Fibroblast of lung (primary cell): ENCODE measurements at regions not wholly inside any gene's neighbourhood (a gene's known extent, or its start where the extent isn't known, plus 50 kb on each side); places are given as distances from the start of the nearest gene placed in this dataset.
A peak's percentile ranks its signal among the peaks of the same experiment; 100 is the strongest.

ENCODE experiments used
- DNase-seq, 2 donors: peaks; one replicate each; pipeline versions ENCODE4 v3.0.0 to v3.0.0-alpha.2; 2010; ENCODE audit warnings: low read depth in 2 of 2
- H2AFZ ChIP-seq: 2 replicates; pipeline ENCODE4 v1.5.1; 2012; ENCODE audit warnings: low read length, control low read depth, inconsistent platforms
- H3K27ac ChIP-seq: 2 replicates; pipeline ENCODE4 v1.5.1; 2011; ENCODE audit warnings: low read length, control low read depth; ENCODE audit not compliant: insufficient read depth
- H3K27me3 ChIP-seq: 2 replicates; pipeline ENCODE4 v1.5.1; 2011; ENCODE audit warnings: mild to moderate bottlenecking, low read length; ENCODE audit not compliant: control insufficient read depth, insufficient read depth
- H3K36me3 ChIP-seq: 2 replicates; pipeline ENCODE4 v1.5.1; 2011; ENCODE audit warnings: low read length; ENCODE audit not compliant: control insufficient read depth, insufficient read depth
- H3K4me1 ChIP-seq: 2 replicates; pipeline ENCODE4 v1.5.1; 2011; ENCODE audit warnings: low read length; ENCODE audit not compliant: control insufficient read depth, insufficient read depth; ENCODE audit errors: extremely low read depth
- H3K4me2 ChIP-seq: 2 replicates; pipeline ENCODE4 v1.5.1; 2011; ENCODE audit warnings: low read length, control low read depth; ENCODE audit not compliant: insufficient read depth; ENCODE audit errors: extremely low read depth
- H3K4me3 ChIP-seq, 4 experiments: fragments of 200-600 bp in 1 of 4; sonication (generic) in 1 of 4; replicated peaks in 1 of 4; 2 replicates each; pipeline ENCODE4 v1.5.1; 2011 to 2016; ENCODE audit warnings: low read length in 4 of 4, low read depth in 3 of 4, mild to moderate bottlenecking in 3 of 4, control low read depth in 2 of 4, inconsistent platforms in 1 of 4, mixed read lengths in 1 of 4; ENCODE audit not compliant: insufficient read depth in 1 of 4; ENCODE audit errors: control extremely low read depth in 1 of 4
- H3K79me2 ChIP-seq: 2 replicates; pipeline ENCODE4 v1.5.1; 2012; ENCODE audit warnings: mild to moderate bottlenecking, low read length, inconsistent platforms; ENCODE audit not compliant: control insufficient read depth, insufficient read depth
- H3K9ac ChIP-seq: 2 replicates; pipeline ENCODE4 v1.5.1; 2011; ENCODE audit warnings: mild to moderate bottlenecking, low read length, control low read depth; ENCODE audit not compliant: insufficient read depth
- H3K9me3 ChIP-seq: 2 replicates; pipeline ENCODE4 v1.5.1; 2012; ENCODE audit warnings: low read depth, low read length; ENCODE audit not compliant: control insufficient read depth, insufficient read depth
- H4K20me1 ChIP-seq: 2 replicates; pipeline ENCODE4 v1.5.1; 2011; ENCODE audit warnings: low read length; ENCODE audit not compliant: control insufficient read depth, insufficient read depth; ENCODE audit errors: extremely low read depth
- CTCF ChIP-seq, 2 donors: IDR thresholded peaks in 1 of 2; conservative IDR thresholded peaks in 1 of 2; 1 replicate in 1 of 2; 2 replicates in 1 of 2; pipeline ENCODE4 v1.5.1; 2011 to 2012; ENCODE audit warnings: low read length in 2 of 2, control low read depth in 1 of 2, inconsistent platforms in 1 of 2, low read depth in 1 of 2, mild to moderate bottlenecking in 1 of 2
- EZH2 ChIP-seq: IDR thresholded peaks from 2 replicates; pipeline ENCODE4 v1.5.1; 2012; ENCODE audit warnings: low read length, control low read depth, mild to moderate bottlenecking; ENCODE audit errors: missing control alignments

- H3K4me1 ChIP-seq, result no peaks in the 10 kb centered on the region
- H3K9me3 ChIP-seq, result no peaks in the 10 kb centered on the region
- H4K20me1 ChIP-seq, result no peaks in the 10 kb centered on the region
- TF ChIP-seq CTCF (conservative IDR thresholded peaks at IDR 0.05 in 1 of 2, IDR thresholded peaks at IDR 0.05 in 1 of 2; ENCODE audit: low read depth in 1 of 2, low read length in 2 of 2), result no peak
- no peak for TF ChIP-seq EZH2
- DNase-seq, result peak; percentile 3 to 8
- H3K4me3 ChIP-seq, result no peak overlapping the region
- no peak overlapping the region for H2AFZ ChIP-seq
- no peak overlapping the region for H3K9ac ChIP-seq
- no peak overlapping the region for H3K4me2 ChIP-seq
- H3K27ac ChIP-seq, result no peak overlapping the region
- H3K79me2 ChIP-seq, result no peaks in the 10 kb centered on the region
- H3K27me3 ChIP-seq, result no peaks in the 10 kb centered on the region
- no peaks in the 10 kb centered on the region for H3K36me3 ChIP-seq
Measured at GRCh38 chr7:119684763-119685162, 588.2 kb upstream of the KCND2 start.

GRCh38 chr7:119685906-119686305 lies 587.1 kb upstream of the KCND2 start:
- TF ChIP-seq EZH2 (no peak), CTCF (conservative IDR thresholded peaks at IDR 0.05 in 1 of 2, IDR thresholded peaks at IDR 0.05 in 1 of 2; ENCODE audit: low read depth in 1 of 2, low read length in 2 of 2) (no peak)
- H3K4me3 ChIP-seq, result no peak overlapping the region
- H3K79me2 ChIP-seq, result no peaks in the 10 kb centered on the region
- no peak overlapping the region for H2AFZ ChIP-seq
- no peaks in the 10 kb centered on the region for H3K4me1 ChIP-seq
- H3K9me3 ChIP-seq, result no peaks in the 10 kb centered on the region
- no peaks in the 10 kb centered on the region for H3K27me3 ChIP-seq
- H3K36me3 ChIP-seq, result no peaks in the 10 kb centered on the region
- peak in 1 of 2 donors; percentile 12 for DNase-seq
- H3K4me2 ChIP-seq, result no peak overlapping the region
- no peak overlapping the region for H3K27ac ChIP-seq
- H4K20me1 ChIP-seq, result no peaks in the 10 kb centered on the region
- H3K9ac ChIP-seq, result no peak overlapping the region

GRCh38 chr7:119688831-119689230 lies 584.1 kb upstream of the KCND2 start:
- Histone ChIP-seq H3K4me3 (no peak overlapping the region), H4K20me1 (no peaks in the 10 kb centered on the region), H3K27me3 (no peaks in the 10 kb centered on the region), H2AFZ (no peak overlapping the region), H3K36me3 (no peaks in the 10 kb centered on the region), H3K27ac (no peak overlapping the region), H3K9me3 (no peaks in the 10 kb centered on the region), H3K79me2 (no peaks in the 10 kb centered on the region), H3K9ac (no peak overlapping the region), H3K4me1 (no peaks in the 10 kb centered on the region), H3K4me2 (no peak overlapping the region)
- TF ChIP-seq EZH2 (no peak), CTCF (conservative IDR thresholded peaks at IDR 0.05 in 1 of 2, IDR thresholded peaks at IDR 0.05 in 1 of 2; ENCODE audit: low read depth in 1 of 2, low read length in 2 of 2) (no peak)
- peak in 1 of 2 donors; percentile 60 for DNase-seq
